Right ventricle myocardium inferior (tissue), 1 donor: ENCODE measurements at regions not wholly inside any gene's neighbourhood (a gene's known extent, or its start where the extent isn't known, plus 50 kb on each side); places are given as distances from the start of the nearest gene placed in this dataset.

Experiments used
- ATAC-seq: fragments of 200-7000 bp; cut with Tn5 transposase; one replicate; pipeline ENCODE4 v1.9.1; 2020; ENCODE audit warnings: mild to moderate bottlenecking, moderate library complexity
- DNase-seq: peaks from one replicate; pipeline ENCODE4 v3.0.0; 2021; ENCODE audit errors: missing footprints
- intact Hi-C: fragments of 100-400 bp; cut with DNase I; formaldehyde crosslinking; loops from one replicate; pipeline ENCODE4 v1.11.0; 2022
- donor health status: DM: no; HTN: yes; CAD: no; lungs with severe emphysema.

GRCh38 chr15:98513428-98513986 is 134.8 kb upstream of the IGF1R start:
- intact Hi-C loops, result no loop called here
- no peak for ATAC-seq
- no peak for DNase-seq

- ATAC-seq (no peak), DNase-seq (no peak)
- intact Hi-C loops, result no loop called here
Measured at GRCh38 chr15:98514034-98514622, 134.2 kb upstream of the IGF1R start.

DNA sequence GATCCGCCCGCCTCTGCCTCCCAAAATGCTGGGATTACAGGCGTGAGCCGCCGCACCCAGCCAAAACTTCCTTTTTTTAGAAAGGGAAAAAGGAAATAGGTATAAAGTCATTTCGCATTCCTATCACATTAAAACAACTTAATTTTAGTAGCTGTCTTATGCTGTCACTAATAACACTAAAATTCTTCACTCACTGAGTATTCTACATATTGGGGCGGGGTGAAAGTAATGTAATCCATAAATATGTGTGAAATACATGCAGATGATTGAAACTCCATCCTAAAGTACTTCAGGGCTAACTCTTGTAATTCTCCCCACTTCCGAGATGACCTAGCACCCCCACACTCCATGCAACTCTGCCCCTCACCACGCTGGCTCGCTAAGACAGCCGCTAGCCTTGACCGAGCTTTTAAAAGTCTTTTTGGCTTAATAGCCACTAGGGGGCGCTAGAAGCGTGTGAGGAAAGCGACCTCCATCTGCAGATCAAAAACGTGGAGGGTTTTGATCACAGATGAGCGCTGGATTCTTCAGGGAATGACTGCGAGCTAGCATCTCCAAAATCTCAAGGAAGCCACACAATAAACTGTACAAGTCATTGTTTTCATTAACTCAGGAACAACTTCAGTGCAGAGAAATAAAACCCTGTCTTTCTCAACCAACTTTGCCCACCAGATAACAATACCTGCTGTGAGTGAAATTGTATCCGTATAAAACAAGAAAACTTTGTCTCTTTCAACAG is 129.3 kb upstream of the IGF1R start:
- ATAC-seq, result peak; percentile 64

DNA sequence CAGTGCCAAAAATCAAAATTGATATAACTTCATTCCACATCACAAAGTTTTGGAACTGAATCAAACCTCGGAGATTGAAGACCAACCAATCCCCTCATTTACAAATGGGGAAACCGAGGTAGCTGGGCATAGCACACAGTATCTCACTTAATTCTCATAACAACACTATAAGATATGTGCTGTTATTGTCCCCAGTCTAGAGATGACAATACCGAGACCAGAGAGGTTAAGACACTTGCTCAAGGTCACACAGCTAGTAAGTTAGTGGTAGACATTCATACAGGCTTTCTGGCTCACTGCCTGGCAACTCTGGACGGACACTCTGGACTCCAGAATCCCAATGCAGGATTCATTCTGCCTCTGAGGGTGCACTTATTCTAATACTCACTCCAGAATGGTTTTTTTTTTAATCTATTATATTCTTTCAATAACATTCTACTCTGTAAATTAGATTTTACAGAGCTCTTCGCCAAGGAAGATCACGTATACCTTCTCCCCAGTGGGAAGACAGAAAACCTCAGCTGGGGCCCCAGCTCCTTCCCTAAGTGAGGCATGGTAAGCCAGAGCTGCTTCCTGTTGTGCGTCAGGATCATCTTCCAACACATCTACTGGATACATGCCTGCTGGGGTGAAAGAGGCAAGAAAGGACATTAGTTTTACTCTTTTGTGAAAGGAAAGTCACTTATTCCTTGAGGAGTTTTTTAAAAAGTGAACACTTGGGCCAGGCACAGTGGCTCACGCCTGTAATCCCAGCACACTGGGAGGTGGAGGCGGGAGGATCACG is 128.4 kb upstream of the IGF1R start:
- intact Hi-C loops, result loop anchor here (1.0 to 10.0 kb wide), 6 partner anchors 127 to 556 kb away; partner anchors contain the start of gene IGF1R
- DNase-seq, result no peak
- no peak for ATAC-seq

More for the DNA sequence above, 129.3 kb upstream of the IGF1R start:
- intact Hi-C loops, result loop anchor here (1.0 to 5.0 kb wide), 5 partner anchors 128 to 557 kb away; partner anchors contain the start of gene IGF1R
- no peak for DNase-seq

GRCh38 chr15:98522127-98522526 is 126.2 kb upstream of the IGF1R start:
- DNase-seq (no peak), ATAC-seq (no peak)
- intact Hi-C loops, result loop anchor here (10.0 kb wide), 1 partner anchor 393 kb away; no protein-coding TSS in a partner anchor

GRCh38 chr15:98523912-98524662 is 124.3 kb upstream of the IGF1R start:
- DNase-seq (no peak), ATAC-seq (no peak)
- intact Hi-C loops, result loop anchor here (10.0 kb wide), 1 partner anchor 391 kb away; no protein-coding TSS in a partner anchor

DNA sequence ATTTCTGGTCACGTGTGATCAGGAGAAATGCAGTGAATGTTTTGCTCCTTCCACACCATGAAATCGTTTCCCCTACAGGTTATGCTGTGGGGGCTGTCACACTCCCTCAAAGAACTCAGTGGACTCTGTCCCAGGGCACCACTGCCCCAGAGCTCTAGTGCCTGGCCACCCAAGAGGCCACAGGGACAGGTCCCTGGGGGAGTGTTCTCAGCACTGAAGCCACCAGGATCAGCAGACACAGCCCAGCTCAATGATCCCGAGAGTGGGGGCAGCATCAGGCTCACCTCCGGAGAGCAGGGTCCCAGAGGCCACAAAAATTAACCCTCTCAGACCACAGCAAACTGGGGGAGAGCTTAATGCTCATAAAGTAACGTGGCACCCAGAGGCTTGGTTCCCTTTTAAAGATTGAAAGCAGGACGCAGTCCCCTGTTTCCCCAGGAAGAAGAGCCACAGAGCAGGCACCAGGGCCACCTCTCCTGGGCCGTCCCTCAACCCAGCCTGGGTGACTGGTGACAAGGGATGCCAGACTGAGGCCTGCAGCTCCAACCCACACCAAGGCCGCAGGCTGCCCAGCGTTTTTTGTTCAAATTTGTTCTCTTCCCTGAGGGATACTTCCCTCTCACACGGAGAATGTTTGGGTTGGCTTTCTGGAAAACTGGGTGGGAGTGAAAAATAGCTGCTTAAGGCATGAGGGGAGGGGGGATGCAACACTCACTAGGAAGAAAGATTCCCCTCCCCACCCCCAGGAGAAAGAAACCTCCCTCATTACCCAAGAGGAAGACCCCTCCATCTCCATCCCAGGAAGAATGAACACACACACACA is 123.3 kb upstream of the IGF1R start:
- no peak for DNase-seq
- ATAC-seq, result no peak
- intact Hi-C loops, result loop anchor here (10.0 kb wide), 1 partner anchor 390 kb away; no protein-coding TSS in a partner anchor

GRCh38 chr15:98525661-98526001 is 122.7 kb upstream of the IGF1R start:
- intact Hi-C loops, result loop anchor here (10.0 kb wide), 1 partner anchor 389 kb away; no protein-coding TSS in a partner anchor
- no peak for DNase-seq
- no peak for ATAC-seq

GRCh38 chr15:98526094-98526493 is 122.2 kb upstream of the IGF1R start:
- DNase-seq, result no peak
- intact Hi-C loops, result loop anchor here (10.0 kb wide), 1 partner anchor 389 kb away; no protein-coding TSS in a partner anchor
- ATAC-seq, result no peak

DNA sequence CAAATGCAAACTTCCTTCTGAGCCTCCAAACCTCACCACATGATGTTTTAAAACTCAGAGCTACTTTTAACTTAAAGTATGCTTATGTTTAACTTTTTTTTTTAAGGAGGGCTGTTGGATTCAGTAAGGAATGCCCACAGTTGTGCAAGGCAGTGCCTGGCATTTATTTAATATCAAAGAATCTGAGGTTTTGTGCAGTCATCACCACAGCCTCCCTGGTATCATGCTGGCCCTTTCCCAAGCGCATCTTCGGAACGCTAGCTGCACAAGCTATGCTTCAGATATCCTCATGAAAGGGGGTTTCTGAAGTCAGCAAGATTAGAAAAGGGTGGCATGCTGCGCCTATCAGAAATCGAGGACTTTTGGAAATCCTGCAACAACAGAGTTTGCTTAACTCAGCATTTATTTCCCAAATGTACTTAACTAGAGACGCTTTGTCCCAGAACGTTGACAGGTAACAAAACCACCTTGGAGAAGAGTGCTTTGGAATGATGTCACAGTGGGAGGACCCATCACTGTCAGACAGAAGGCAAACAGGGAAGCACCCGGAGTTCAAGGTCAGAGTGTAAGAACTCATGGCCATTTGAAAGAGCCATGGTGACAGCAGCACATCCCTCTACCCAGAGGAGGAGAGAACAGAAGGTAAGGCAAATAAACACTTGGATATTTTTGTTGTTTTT is 120.2 kb upstream of the IGF1R start:
- intact Hi-C loops, result loop anchor here (10.0 kb wide), 1 partner anchor 387 kb away; no protein-coding TSS in a partner anchor
- ATAC-seq, result no peak

GRCh38 chr15:98529205-98530145 is 118.9 kb upstream of the IGF1R start:
- intact Hi-C loops, result loop anchor here (10.0 kb wide), 1 partner anchor 385 kb away; no protein-coding TSS in a partner anchor
- ATAC-seq (no peak), DNase-seq (no peak)

More for the DNA sequence above, 120.2 kb upstream of the IGF1R start:
- DNase-seq, result no peak

GRCh38 chr15:98530570-98530969 is 117.8 kb upstream of the IGF1R start:
- no peak for DNase-seq
- ATAC-seq, result no peak
- intact Hi-C loops, result no loop called here

- DNase-seq (no peak), ATAC-seq (no peak)
- intact Hi-C loops, result no loop called here
Measured at GRCh38 chr15:98532063-98532462, 116.3 kb upstream of the IGF1R start.

GRCh38 chr15:98536976-98537375 is 111.4 kb upstream of the IGF1R start:
- no peak for DNase-seq
- intact Hi-C loops, result no loop called here
- no peak for ATAC-seq

DNA sequence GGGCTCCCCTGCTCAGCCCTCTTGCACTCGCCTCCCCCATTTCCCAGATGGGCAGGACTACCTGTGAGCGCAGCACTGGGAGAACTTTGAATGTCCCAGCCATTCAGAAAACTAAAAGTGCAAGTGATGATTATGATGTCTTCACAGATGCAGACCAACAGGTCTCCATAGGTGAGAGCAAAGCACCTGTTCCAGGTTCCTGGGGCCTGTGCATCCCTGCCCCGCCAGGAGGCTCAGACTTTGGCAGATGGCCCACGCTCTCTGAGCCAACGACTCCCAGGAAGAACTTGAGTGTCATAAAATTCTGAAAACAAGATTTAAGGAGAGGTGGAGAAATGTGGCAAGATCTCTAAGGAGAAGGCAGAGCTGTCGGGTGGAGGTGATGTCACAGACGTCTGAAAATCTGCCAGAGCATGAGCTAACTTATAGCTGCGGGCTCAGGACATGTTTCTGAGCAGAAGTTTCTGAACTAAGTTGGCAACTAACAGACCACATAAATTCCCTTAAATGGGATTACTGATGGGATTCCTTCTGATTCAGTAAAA is 110.8 kb upstream of the IGF1R start:
- no peak for DNase-seq
- no peak for ATAC-seq
- intact Hi-C loops, result no loop called here

DNA sequence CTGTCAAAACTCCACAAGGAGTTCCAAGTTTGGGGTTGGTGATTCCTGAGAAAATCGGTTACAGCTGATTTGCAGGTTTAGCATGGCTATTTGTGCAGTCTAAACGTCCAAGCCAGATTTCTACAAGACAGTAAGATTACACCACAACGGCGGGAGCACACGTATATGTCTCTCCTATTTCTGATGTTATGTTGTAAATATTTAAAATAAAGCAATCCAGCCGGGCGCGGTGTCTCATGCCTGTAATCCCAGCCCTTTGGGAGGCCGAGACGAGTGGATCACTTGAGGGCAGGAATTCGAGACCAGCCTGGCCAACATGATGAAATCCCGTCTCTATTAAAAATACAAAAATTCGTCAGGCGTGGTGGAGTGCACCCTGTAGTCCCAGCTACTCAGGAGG is 106.8 kb upstream of the IGF1R start:
- ATAC-seq (no peak), DNase-seq (no peak)
- intact Hi-C loops, result no loop called here
